Testis (tissue), 2 donors: ENCODE measurements at regions not wholly inside any gene's neighbourhood (a gene's known extent, or its start where the extent isn't known, plus 50 kb on each side); places are given as distances from the start of the nearest gene placed in this dataset.

ENCODE experiments used
- CTCF ChIP-seq, 3 experiments: fragments of 450-650 bp in 2 of 3; fragments of 200-600 bp in 1 of 3; sonication (generic) in 1 of 3; IDR thresholded peaks; one replicate each; pipeline ENCODE4 v1.5.1; 2016 to 2019; ENCODE audit warnings: antibody characterized with exemption in 3 of 3, mild to moderate bottlenecking in 2 of 3, moderate library complexity in 1 of 3
- POLR2A ChIP-seq: fragments of 450-650 bp; IDR thresholded peaks from one replicate; pipeline ENCODE4 v1.6.1; 2017; ENCODE audit warnings: antibody characterized with exemption, mild to moderate bottlenecking, moderate library complexity

GRCh38 chr14:85061256-85061655 is 468.7 kb upstream of the FLRT2 start:
- TF ChIP-seq CTCF (IDR thresholded peaks at IDR 0.05): no peak
- TF ChIP-seq POLR2A: no peak
